Effector CD4-positive, alpha-beta T cell (primary cell): ENCODE measurements at regions not wholly inside any gene's neighbourhood (a gene's known extent, or its start where the extent isn't known, plus 50 kb on each side); places are given as distances from the start of the nearest gene placed in this dataset.

Source experiments
- DNase-seq: peaks from one replicate; pipeline ENCODE4 v3.0.0-alpha.2; 2020

GRCh38 chr4:24417206-24417605 is 167.1 kb downstream of the DHX15 start:
- DNase-seq, result no peak

DNA sequence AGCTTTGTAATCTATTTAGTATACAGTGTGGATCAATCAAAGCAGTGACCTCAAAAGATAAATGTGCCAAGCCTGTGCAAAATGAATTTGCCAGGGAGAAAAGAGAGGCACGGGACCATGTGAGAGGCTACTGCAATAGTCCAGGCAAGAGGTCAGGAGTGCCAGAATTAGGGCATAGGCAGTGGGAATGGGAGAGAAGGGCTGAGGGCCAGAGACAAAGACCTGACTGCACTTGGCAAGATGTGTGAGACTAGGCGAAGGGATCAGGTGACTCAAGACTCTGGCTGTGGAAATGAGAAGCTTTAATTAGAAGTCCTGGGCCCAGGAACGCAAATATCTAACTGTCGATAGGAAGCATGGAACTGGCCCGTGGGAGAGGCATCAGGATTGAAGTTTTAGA is 168.1 kb downstream of the DHX15 start:
- no peak for DNase-seq

DNA sequence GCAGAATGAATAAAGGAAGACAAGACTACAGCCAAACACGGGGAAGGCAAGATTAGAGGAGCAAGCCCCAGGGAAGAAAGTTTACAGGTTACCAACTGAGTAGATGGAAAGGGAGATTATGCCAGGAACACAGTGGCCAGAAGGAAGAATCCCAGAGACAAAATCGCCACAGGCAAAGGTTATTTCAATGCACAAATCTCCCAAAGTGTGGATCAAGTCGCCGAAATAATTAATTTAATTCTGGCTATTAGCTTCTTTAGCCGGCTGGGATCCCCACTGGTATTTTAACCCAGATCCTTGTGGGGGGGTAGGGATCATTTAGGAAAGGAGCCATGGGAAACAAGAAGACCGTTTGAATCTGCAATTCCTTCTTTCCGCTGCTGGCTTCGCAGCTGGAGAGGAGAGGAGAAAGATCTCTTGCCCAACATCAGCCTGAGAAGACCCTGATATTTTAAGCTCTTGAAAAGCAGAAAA is 171.0 kb downstream of the DHX15 start:
- DNase-seq, result no peak

DNA sequence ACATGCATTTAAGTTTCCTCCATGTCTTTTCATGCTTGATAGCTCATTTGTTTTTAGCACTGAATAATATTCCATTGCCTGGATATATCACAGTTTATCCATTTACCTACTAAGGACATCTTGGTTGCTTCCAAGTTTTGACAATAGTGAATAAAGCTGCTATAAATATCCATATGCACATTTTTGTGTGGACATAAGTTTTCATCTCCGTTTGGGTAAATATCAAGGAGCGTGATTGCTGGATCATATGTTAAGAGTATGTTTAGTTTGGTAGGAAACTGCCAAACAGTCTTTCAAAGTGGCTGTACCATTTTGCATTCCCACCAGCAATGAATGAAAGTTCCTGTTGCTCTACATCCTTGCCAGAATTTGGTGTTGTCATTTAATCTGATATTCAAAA is 172.5 kb downstream of the DHX15 start:
- DNase-seq, result no peak

DNA sequence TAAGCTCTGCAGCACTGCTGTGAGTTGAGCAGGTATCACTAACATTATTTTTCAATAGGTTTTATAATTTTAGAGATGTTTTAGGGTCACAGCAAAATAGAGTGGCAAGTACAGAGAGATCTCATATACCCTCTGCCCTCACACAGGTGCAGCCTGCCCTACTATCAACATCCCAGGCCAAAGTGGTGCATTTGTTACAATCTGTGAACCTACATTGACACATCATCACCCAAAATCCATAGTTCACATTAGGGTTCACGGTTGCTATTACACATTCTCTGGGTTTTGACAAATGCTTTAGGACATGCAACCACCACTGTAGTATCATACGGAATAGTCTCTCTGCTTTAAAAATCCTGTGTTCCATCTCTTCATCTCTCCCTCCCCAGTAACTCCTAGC is 173.1 kb downstream of the DHX15 start:
- no peak for DNase-seq

GRCh38 chr4:24408640-24409039 is 175.7 kb downstream of the DHX15 start:
- DNase-seq, result no peak

DNA sequence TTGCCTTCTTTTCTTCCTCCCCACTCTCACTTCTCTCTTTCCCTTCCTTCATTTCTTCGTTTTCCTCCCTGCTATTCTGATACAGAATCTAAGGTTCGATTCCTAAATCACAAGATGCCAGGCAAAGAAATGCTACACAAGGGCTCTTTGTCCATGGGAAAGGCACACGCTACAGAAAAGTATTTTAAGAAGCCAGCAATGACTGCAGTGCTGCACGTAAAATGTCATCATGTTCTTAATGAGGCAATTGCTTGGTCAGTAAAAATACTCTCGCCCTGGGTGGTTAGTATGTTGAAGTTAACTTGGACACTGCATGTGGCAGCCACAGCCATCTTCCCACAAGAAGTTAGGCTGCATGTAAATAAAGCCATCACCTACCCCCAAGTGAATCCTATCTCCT is 178.4 kb downstream of the DHX15 start:
- no peak for DNase-seq

GRCh38 chr4:24405341-24405740 is 179.0 kb downstream of the DHX15 start:
- DNase-seq, result no peak

DNA sequence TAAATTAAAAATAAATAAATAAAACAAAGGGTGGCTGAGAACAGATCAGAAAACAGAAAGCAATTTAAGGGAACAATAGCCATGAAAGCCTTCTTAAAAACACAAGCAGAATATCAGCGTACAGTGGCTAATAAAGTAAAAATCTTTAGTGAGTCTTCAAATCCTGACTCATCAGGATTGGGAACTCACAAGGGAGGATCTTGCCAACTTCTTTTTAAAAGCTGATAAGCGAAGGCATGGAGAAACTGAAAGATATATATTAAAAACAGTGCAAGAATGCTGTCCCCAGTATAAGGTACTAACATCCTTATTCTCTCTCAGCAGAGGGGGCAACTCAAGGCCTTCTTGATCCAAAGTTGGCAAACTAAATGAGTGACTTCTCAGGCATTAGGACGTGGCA is 180.1 kb downstream of the DHX15 start:
- DNase-seq, result no peak

DNA sequence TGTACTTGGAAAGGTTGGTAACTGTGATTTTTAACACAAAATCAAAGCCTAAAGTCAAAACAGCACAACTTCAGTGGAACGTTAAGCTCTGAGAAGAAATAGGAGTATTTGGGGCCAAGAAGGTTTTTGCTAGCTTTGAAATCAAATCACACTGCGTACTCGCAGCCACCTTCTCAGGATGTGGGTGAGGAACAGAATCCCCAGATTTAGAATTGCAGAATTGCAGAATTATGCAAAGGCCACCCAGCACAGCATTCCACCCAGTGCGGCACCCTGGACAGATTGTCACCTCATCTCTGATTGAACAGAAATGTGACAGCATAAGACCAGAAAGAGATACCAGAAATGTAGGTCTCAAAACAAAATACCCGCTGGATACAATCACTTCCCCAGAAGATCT is 181.1 kb downstream of the DHX15 start:
- DNase-seq, result no peak

- no peak for DNase-seq
Observed at GRCh38 chr4:24400537-24400936, 183.8 kb downstream of the DHX15 start.

- DNase-seq, result no peak
Observed at GRCh38 chr4:24396988-24397387, 187.4 kb downstream of the DHX15 start.

DNA sequence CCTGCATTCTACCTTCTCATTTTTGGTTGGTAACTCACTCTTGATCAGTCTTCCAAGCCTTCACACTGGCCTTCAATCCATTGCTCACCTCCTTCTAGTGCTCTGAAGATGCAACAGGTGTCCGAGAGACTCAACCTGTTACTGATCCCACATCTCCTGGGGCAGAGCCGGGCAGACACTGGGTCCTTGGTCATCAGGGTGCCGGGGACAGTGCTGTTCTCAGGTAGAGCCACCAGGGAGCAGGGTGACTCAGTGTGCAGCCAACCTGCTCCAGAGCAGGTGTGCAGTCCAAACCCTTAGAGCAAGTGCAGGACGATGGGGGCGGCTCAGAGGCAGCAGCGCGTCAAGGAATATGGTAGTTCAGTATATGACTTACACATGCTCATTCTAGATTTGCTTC is 188.4 kb downstream of the DHX15 start:
- DNase-seq, result no peak

DNA sequence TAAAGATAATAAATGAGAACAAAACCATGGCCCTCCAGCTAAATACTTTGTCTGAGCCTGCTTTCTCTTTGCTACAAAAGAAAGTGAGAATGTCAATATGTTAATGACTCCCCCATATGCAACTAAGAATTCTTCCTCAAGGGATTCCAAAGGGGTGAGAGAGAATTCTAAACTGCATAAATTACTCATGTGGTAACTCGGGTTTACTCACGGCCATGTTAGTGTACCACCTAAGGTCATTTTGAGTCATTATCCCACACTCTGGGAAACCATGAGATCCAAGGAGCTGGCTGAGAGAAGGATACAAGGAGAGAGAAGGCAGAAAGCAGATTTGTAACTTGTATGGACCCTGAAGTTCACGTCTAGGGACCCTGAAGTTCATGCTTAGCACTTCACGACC is 190.3 kb downstream of the DHX15 start:
- no peak for DNase-seq

GRCh38 chr4:24392613-24393012 is 191.7 kb downstream of the DHX15 start:
- no peak for DNase-seq

DNA sequence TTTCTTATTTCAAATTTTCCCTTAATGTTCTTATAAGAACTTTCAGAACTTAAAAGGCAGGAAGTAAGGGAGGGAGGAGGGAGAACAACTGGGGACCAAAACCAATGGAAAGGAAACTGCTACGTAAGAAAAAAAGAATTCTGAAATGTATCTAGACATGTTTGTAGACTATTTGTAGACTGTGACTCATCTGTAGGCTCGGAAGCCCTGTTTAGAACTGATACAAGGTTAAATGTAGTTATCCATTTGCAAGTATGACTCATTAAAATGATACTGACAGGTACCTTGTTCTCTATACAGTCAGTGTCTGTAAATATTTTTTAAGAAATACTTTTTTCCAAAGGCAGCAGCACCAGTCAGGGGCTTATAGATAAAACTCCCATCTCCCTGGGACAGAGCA is 202.0 kb downstream of the DHX15 start:
- DNase-seq, result no peak

DNA sequence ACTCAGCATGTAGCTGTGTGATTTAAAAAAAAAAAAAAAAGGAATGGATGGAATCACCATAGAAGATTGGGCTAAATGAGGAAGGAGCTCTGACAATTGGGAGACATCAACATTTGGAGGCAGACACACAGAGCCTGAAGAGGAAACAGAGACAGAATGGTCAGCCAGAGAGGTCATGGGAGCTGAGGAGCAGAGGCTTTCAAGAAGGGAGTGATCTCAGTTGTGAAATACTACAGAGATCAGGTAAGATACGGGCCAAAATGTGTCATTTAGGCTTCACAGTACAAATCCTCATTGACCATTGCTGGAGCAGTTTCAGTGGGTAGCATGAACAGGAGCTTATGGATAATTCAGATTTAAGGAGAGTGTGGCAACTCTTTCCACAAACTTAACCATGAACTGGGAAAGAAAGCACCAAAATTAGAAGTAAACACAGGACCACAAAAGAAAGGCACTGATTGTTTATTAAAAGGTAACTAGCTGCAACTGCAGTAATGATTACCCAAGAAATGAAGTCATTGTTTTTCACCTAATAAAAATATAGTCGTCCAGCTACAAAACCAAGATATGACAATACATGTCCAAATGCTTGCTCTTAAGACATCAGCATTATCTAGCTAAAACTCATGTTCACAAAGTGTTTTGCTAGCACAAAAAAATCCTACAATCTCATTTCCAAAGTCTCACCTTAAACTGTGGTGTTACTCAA is 203.2 kb downstream of the DHX15 start:
- no peak for DNase-seq

- DNase-seq, result no peak
Observed at GRCh38 chr4:24373704-24374103, 210.7 kb downstream of the DHX15 start.

- no peak for DNase-seq
Observed at GRCh38 chr4:24372881-24373280, 211.5 kb downstream of the DHX15 start.

DNA sequence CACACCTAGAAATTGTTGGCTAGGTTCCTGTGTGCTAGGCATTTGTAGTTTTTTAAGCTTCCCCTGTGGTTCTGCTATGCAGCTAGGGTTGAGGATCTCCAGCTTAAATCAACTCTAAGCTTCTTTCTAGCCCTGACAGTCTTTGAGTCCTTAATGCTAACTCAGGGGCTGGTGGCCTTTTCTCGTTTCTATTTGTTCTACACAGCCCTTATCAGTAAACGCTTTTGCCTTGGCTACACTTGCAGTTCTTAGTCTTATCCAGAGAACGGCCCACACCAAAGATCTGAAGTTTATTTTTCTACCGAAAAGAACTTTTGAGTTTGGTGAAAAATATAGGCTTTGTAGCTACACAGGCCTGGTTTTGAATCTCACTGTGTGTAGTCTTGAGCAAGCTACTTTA is 212.0 kb downstream of the DHX15 start:
- no peak for DNase-seq

DNA sequence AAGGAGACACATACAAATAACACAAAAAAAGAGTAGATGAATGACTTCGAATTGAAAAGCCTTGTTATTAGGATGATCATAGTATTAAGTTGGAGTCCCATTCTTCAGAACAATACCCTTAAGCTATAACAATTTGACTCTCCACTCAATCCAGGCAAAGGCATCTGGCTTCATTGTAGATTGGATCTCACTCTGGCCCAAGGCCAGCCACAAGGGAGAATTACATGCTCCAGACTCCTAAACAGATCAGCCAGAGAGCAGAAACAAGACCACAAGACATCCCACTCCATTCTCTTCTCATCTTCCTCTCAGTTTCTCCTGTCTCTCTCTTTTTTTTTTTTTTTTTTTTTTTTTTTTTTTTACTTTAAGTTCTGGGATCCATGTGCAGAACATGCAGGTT is 213.9 kb downstream of the DHX15 start:
- no peak for DNase-seq

DNA sequence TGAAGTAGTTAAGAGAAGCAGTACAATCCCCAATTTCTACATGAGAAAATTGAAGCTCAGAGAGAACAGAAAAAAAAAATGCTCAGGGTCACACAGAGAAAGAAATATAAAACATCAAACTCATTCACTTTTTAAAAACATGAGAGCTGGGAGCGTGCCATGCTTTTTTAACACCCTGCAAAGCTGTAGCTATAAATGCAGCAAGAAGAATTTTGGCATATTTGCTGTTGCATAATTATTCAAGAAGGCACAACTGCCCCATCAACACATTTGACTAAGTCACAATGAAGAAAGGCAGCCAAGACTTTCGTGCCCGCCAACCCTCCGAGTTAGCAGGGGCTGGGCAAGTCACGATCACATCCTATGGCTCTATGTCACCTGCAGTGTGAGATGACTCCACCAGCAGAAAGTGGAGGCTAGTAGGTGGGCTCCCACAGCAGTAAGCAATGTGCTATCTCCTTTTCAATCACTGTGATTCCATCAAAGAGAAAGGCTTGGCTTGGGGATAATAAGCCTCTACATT is 214.8 kb downstream of the DHX15 start:
- DNase-seq, result no peak

GRCh38 chr4:24368801-24369200 is 215.6 kb downstream of the DHX15 start:
- no peak for DNase-seq

DNA sequence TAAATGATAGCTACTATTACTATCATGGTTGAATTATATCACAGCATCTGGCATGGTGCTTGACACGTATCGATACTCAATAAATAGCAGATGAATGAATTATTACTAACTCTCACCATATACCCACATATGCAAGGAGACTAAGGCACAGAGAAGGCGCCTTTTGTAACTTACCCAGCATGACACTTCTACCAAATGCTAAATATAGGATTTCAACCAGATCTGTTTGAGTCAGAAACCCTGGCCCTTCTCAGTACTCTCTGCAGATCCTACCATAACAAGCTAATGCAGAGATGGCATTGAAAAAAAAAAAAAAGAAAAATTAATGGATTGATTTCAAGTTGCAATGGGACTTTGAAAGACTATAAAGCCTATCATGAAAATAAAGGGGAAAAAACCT is 219.5 kb downstream of the DHX15 start:
- no peak for DNase-seq

DNA sequence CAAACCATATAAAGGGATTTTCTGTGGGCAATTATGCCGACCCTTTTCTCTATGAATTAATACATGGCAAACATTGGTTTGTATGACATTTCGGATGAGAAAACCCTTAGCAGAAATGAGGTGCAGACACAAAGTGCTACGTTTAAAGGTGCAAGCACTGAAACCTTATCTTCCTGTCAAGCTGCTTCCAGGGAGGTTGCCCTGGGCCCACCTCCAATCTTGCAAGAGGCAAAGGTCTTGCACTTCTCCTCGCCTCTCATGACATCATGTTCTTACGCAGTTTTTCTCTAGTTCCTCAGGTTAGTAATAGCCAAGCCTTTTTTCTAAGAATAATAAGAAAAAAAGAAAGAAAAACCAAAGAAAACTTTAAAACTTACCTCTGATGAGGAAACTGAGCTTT is 220.1 kb downstream of the DHX15 start:
- DNase-seq, result no peak
